ENCODE measurements at regions not wholly inside any gene's neighbourhood (a gene's known extent, or its start where the extent isn't known, plus 50 kb on each side); places are given as distances from the start of the nearest gene placed in this dataset.
"Not testable (repeated sequence)": the region's sequence is repeated elsewhere in the genome, so short reads cannot be mapped to it uniquely, and the experiment has no call there.

DNA sequence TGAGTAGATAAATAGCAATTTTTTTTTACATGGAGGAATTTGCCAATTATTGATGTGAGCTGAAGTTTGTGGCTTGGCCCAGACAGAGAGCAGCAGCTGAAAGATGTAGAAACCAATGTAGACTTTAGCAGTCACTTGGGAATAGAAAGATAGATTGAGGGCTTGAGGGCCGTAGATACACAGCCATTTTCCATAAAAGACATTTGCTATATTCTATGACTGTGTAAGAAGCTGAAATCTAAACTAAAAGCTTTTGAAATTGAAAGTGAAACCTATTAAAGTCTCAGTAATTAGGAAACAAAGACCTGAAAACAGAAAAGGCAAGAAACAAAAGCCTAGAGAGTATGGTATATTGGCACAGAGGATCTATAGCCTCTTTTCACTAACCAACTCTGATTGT, 332.7 kb downstream of the CENPW start:
- no peaks in the 10 kb centered on the region for H3K23me2 ChIP-seq (ENCODE audit: insufficient read length, low read depth, low read length, poor library complexity, severe bottlenecking)
- H4K20me1 ChIP-seq (ENCODE audit: control insufficient read depth, insufficient read depth, insufficient read length) = no peaks in the 10 kb centered on the region
- no peaks in the 10 kb centered on the region for H3K27me3 ChIP-seq (ENCODE audit: insufficient read depth, low read length)
- Mint-ChIP-seq H3K27me3 (ENCODE audit: low read depth) (no peaks in the 10 kb centered on the region), H3K27ac (no peak overlapping the region), H3K4me1 (peaks cover 0 to 3% of the 10 kb centered on the region in 2 experiments; a peak in 1 of 4 replicates), H3K4me3 (no peak overlapping the region), H3K9me3 (peaks cover 21 to 26% of the 10 kb centered on the region in 2 experiments), H3K36me3 (ENCODE audit: insufficient read depth in 1 of 3, low read depth in 3 of 3) (peaks cover 0 to 11% (median 2%) of the 10 kb centered on the region in 3 experiments; a peak in 6 of 7 replicates)
- no peaks in the 10 kb centered on the region for H3K4me1 ChIP-seq (ENCODE audit: insufficient read depth, low read length)
- H3K27ac ChIP-seq (ENCODE audit: insufficient read length, low read depth, low read length) = no peak overlapping the region
- H3K56ac ChIP-seq (ENCODE audit: insufficient read length, low read depth, low read length) = no peak overlapping the region
- no peak overlapping the region for H2BK12ac ChIP-seq (ENCODE audit: insufficient read length, low read depth, low read length)
- no peak overlapping the region for H2BK120ac ChIP-seq (ENCODE audit: low read depth, low read length, poor library complexity, severe bottlenecking)
- no peak overlapping the region for H3T11ph ChIP-seq (ENCODE audit: low read length)
- H4K91ac ChIP-seq (ENCODE audit: insufficient read length, low read depth, low read length) = no peak overlapping the region
- no peak overlapping the region for H2BK20ac ChIP-seq (ENCODE audit: low read depth, low read length, poor library complexity, severe bottlenecking)
- no peak overlapping the region for H2BK15ac ChIP-seq (ENCODE audit: low read depth, low read length)
- H3K9me3 ChIP-seq (ENCODE audit: control insufficient read depth, low read depth, low read length) = no peaks in the 10 kb centered on the region
- TF ChIP-seq, protein P1, sequence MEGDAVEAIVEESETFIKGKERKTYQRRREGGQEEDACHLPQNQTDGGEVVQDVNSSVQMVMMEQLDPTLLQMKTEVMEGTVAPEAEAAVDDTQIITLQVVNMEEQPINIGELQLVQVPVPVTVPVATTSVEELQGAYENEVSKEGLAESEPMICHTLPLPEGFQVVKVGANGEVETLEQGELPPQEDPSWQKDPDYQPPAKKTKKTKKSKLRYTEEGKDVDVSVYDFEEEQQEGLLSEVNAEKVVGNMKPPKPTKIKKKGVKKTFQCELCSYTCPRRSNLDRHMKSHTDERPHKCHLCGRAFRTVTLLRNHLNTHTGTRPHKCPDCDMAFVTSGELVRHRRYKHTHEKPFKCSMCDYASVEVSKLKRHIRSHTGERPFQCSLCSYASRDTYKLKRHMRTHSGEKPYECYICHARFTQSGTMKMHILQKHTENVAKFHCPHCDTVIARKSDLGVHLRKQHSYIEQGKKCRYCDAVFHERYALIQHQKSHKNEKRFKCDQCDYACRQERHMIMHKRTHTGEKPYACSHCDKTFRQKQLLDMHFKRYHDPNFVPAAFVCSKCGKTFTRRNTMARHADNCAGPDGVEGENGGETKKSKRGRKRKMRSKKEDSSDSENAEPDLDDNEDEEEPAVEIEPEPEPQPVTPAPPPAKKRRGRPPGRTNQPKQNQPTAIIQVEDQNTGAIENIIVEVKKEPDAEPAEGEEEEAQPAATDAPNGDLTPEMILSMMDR (conservative IDR thresholded peaks at IDR 0.05) = no peak
- no peak overlapping the region for H2BK5ac ChIP-seq (ENCODE audit: insufficient read length, low read length)
- no CpG with 5 or more reads among the region's 1 CpG for WGBS (ENCODE audit: extremely low coverage, insufficient read length, low lambda C conversion rate)
- H3K18ac ChIP-seq (ENCODE audit: insufficient read length, low read depth, low read length) = no peak overlapping the region
- no peak overlapping the region for H3K4ac ChIP-seq (ENCODE audit: low read depth, low read length)
- no peak overlapping the region for H3K14ac ChIP-seq (ENCODE audit: insufficient read depth, low read length)
- H3K79me1 ChIP-seq (ENCODE audit: insufficient read depth, low read depth, low read length, poor library complexity, severe bottlenecking) = no peaks in the 10 kb centered on the region
- H4K8ac ChIP-seq (replicated peaks; ENCODE audit: insufficient read length, low read depth, low read length) = no peak overlapping the region
- no peaks in the 10 kb centered on the region for H3K79me2 ChIP-seq (ENCODE audit: insufficient read depth, low read length)
- H3K9ac ChIP-seq (ENCODE audit: extremely low read depth, insufficient read length, low read length) = no peak overlapping the region
- no peak overlapping the region for H4K5ac ChIP-seq (ENCODE audit: insufficient read length, low read depth, low read length)
- no peak for DNase-seq
- H2AFZ ChIP-seq (ENCODE audit: low read length) = no peak overlapping the region
- H2AK5ac ChIP-seq (ENCODE audit: insufficient read length, low read length) = no peak overlapping the region
- H3K4me2 ChIP-seq (ENCODE audit: insufficient read depth, insufficient read length, low read length) = no peak overlapping the region
- H3K23ac ChIP-seq (ENCODE audit: insufficient read length, low read depth, low read length) = no peak overlapping the region

DNA sequence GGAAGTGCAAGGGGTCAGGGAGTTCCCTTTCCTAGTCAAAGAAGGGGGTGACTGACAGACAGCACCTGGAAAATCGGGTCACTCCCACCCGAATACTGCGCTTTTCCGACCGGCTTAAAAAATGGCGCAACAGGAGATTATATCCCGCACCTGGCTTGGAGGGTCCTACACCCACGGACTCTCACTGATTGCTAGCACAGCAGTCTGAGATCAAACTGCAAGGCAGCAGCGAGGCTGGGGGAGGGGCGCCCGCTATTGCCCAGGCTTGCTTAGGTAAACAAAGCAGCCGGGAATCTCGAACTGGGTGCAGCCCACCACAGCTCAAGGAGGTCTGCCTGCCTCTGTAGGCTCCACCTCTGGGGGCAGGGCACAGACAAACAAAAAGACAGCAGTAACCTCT, 333.8 kb downstream of the CENPW start:
- peaks cover 21 to 29% of the 10 kb centered on the region in 2 experiments for H3K9me3 Mint-ChIP-seq
- H3K4me2 ChIP-seq (ENCODE audit: insufficient read depth, insufficient read length, low read length); H3K18ac ChIP-seq (ENCODE audit: insufficient read length, low read depth, low read length); H4K20me1 ChIP-seq (ENCODE audit: control insufficient read depth, insufficient read depth, insufficient read length); H3K27ac ChIP-seq (ENCODE audit: insufficient read length, low read depth, low read length); H2BK15ac ChIP-seq (ENCODE audit: low read depth, low read length); H4K91ac ChIP-seq (ENCODE audit: insufficient read length, low read depth, low read length); H3K56ac ChIP-seq (ENCODE audit: insufficient read length, low read depth, low read length); H2BK120ac ChIP-seq (ENCODE audit: low read depth, low read length, poor library complexity, severe bottlenecking); H3K14ac ChIP-seq (ENCODE audit: insufficient read depth, low read length); H3K27me3 Mint-ChIP-seq (ENCODE audit: low read depth); H2AFZ ChIP-seq (ENCODE audit: low read length); H3K27me3 ChIP-seq (ENCODE audit: insufficient read depth, low read length); H2AK5ac ChIP-seq (ENCODE audit: insufficient read length, low read length); H2BK12ac ChIP-seq (ENCODE audit: insufficient read length, low read depth, low read length); H3K27ac Mint-ChIP-seq; H2BK5ac ChIP-seq (ENCODE audit: insufficient read length, low read length); H3K23ac ChIP-seq (ENCODE audit: insufficient read length, low read depth, low read length); H3K4me1 Mint-ChIP-seq; H3K4me3 Mint-ChIP-seq; H3K23me2 ChIP-seq (ENCODE audit: insufficient read length, low read depth, low read length, poor library complexity, severe bottlenecking); H4K8ac ChIP-seq (replicated peaks; ENCODE audit: insufficient read length, low read depth, low read length); H3K4me1 ChIP-seq (ENCODE audit: insufficient read depth, low read length); H2BK20ac ChIP-seq (ENCODE audit: low read depth, low read length, poor library complexity, severe bottlenecking); H3K9ac ChIP-seq (ENCODE audit: extremely low read depth, insufficient read length, low read length); H3K4ac ChIP-seq (ENCODE audit: low read depth, low read length); H3T11ph ChIP-seq (ENCODE audit: low read length); DNase-seq; H4K5ac ChIP-seq (ENCODE audit: insufficient read length, low read depth, low read length); H3K9me3 ChIP-seq (ENCODE audit: control insufficient read depth, low read depth, low read length); H3K79me2 ChIP-seq (ENCODE audit: insufficient read depth, low read length); H3K79me1 ChIP-seq (ENCODE audit: insufficient read depth, low read depth, low read length, poor library complexity, severe bottlenecking): not testable (repeated sequence)
- no CpG with 5 or more reads among the region's 13 CpGs for WGBS (ENCODE audit: extremely low coverage, insufficient read length, low lambda C conversion rate)
- H3K36me3 Mint-ChIP-seq (ENCODE audit: insufficient read depth in 1 of 3, low read depth in 3 of 3) = peaks cover 0 to 11% (median 2%) of the 10 kb centered on the region in 3 experiments; a peak in 6 of 7 replicates

Measured in H9 (cell line).